Activated naive CD4-positive, alpha-beta T cell treated with anti-CD3 and anti-CD28 coated beads, Interleukin-2, amount 50 U/mL, for 72 hours (primary cell): ENCODE measurements at regions not wholly inside any gene's neighbourhood (a gene's known extent, or its start where the extent isn't known, plus 50 kb on each side); places are given as distances from the start of the nearest gene placed in this dataset.

ENCODE experiments used
- ATAC-seq, 2 donors: fragments of 150-1000 bp; cut with Tn5 transposase; 2 replicates each; pipeline ENCODE4 v1.10.0; 2021; ENCODE audit warnings: mild to moderate bottlenecking in 2 of 2, moderate library complexity in 2 of 2
- DNase-seq, 2 donors: peaks; one replicate each; pipeline ENCODE4 v3.0.0; 2021 to 2022; ENCODE audit warnings: low spot score in 2 of 2
- H3K27ac Mint-ChIP-seq, 2 donors: one replicate each; pipeline ENCODE4 v1.8.0; 2022; ENCODE audit warnings: mild to moderate bottlenecking in 2 of 2, mixed read lengths in 2 of 2
- H3K36me3 Mint-ChIP-seq, 2 donors: one replicate each; pipeline ENCODE4 v1.8.0; 2022; ENCODE audit warnings: mixed read lengths in 2 of 2
- H3K9me3 Mint-ChIP-seq, 2 donors: one replicate each; pipeline ENCODE4 v1.8.0; 2022; ENCODE audit warnings: mixed read lengths in 2 of 2

- ATAC-seq (no peak), DNase-seq (no peak)
- Mint-ChIP-seq H3K27ac (no peak overlapping the region), H3K36me3 (no peaks in the 10 kb centered on the region), H3K9me3 (peaks cover 0 to 4% of the 10 kb centered on the region in 2 donors)
Observed at GRCh38 chr12:28826766-28827165, 322.3 kb upstream of the FAR2 start.

- no peak for ATAC-seq
Observed at GRCh38 chr12:28827861-28828260, 321.2 kb upstream of the FAR2 start.

GRCh38 chr12:28828318-28828717, 320.8 kb upstream of the FAR2 start:
- Mint-ChIP-seq H3K36me3 (no peaks in the 10 kb centered on the region), H3K9me3 (peaks cover 0 to 7% of the 10 kb centered on the region in 2 donors), H3K27ac (no peak overlapping the region)
- DNase-seq (no peak), ATAC-seq (no peak)

More at GRCh38 chr12:28827861-28828260, 321.2 kb upstream of the FAR2 start:
- Mint-ChIP-seq H3K27ac (no peak overlapping the region), H3K9me3 (peaks cover 0 to 4% of the 10 kb centered on the region in 2 donors), H3K36me3 (no peaks in the 10 kb centered on the region)
- DNase-seq: no peak

- H3K36me3 Mint-ChIP-seq: no peaks in the 10 kb centered on the region
- ATAC-seq: no peak
- H3K27ac Mint-ChIP-seq: no peak overlapping the region
Observed at GRCh38 chr12:28830491-28830890, 318.6 kb upstream of the FAR2 start.

GRCh38 chr12:28844718-28845117, 304.4 kb upstream of the FAR2 start:
- no peak for ATAC-seq
- no peaks in the 10 kb centered on the region for H3K36me3 Mint-ChIP-seq
- no peak overlapping the region for H3K27ac Mint-ChIP-seq
- peaks cover 4% of the 10 kb centered on the region in 2 donors for H3K9me3 Mint-ChIP-seq
- DNase-seq: no peak

More at GRCh38 chr12:28830491-28830890, 318.6 kb upstream of the FAR2 start:
- DNase-seq: no peak
- H3K9me3 Mint-ChIP-seq: peaks cover 4 to 14% of the 10 kb centered on the region in 2 donors

GRCh38 chr12:28851781-28852180, 297.3 kb upstream of the FAR2 start:
- ATAC-seq: no peak

GRCh38 chr12:28855761-28856310, 293.2 kb upstream of the FAR2 start:
- ATAC-seq: no peak
- H3K9me3 Mint-ChIP-seq: peaks cover 0 to 5% of the 10 kb centered on the region in 2 donors

More at GRCh38 chr12:28851781-28852180, 297.3 kb upstream of the FAR2 start:
- Mint-ChIP-seq H3K27ac (no peak overlapping the region), H3K36me3 (no peaks in the 10 kb centered on the region), H3K9me3 (peaks cover 0 to 5% of the 10 kb centered on the region in 2 donors)
- no peak for DNase-seq

GRCh38 chr12:28857369-28857768, 291.7 kb upstream of the FAR2 start:
- no peak for DNase-seq
- Mint-ChIP-seq H3K27ac (no peak overlapping the region), H3K9me3 (peaks cover 0 to 5% of the 10 kb centered on the region in 2 donors), H3K36me3 (no peaks in the 10 kb centered on the region)
- ATAC-seq: no peak

More at GRCh38 chr12:28855761-28856310, 293.2 kb upstream of the FAR2 start:
- no peak overlapping the region for H3K27ac Mint-ChIP-seq
- H3K36me3 Mint-ChIP-seq: no peaks in the 10 kb centered on the region
- DNase-seq: no peak

GRCh38 chr12:28859551-28859950, 289.5 kb upstream of the FAR2 start:
- H3K9me3 Mint-ChIP-seq: peaks cover 0 to 6% of the 10 kb centered on the region in 2 donors
- DNase-seq (no peak), ATAC-seq (no peak)
- peaks cover 0 to 5% of the 10 kb centered on the region in 2 donors for H3K36me3 Mint-ChIP-seq
- no peak overlapping the region for H3K27ac Mint-ChIP-seq

- ATAC-seq: no peak
- peaks cover 0 to 6% of the 10 kb centered on the region in 2 donors for H3K9me3 Mint-ChIP-seq
- no peak for DNase-seq
- peaks cover 0 to 5% of the 10 kb centered on the region in 2 donors for H3K36me3 Mint-ChIP-seq
- H3K27ac Mint-ChIP-seq: no peak overlapping the region
Observed at GRCh38 chr12:28865776-28866175, 283.3 kb upstream of the FAR2 start.

- DNase-seq (no peak), ATAC-seq (no peak)
- peaks cover 0 to 5% of the 10 kb centered on the region in 2 donors for H3K36me3 Mint-ChIP-seq
- no peak overlapping the region for H3K27ac Mint-ChIP-seq
- peaks cover 0 to 6% of the 10 kb centered on the region in 2 donors for H3K9me3 Mint-ChIP-seq
Observed at GRCh38 chr12:28866296-28866695, 282.8 kb upstream of the FAR2 start.

GRCh38 chr12:28866715-28867503, 282.2 kb upstream of the FAR2 start:
- no peak for DNase-seq
- Mint-ChIP-seq H3K27ac (no peak overlapping the region), H3K36me3 (peaks cover 0 to 5% of the 10 kb centered on the region in 2 donors), H3K9me3 (peaks cover 0 to 6% of the 10 kb centered on the region in 2 donors)
- no peak for ATAC-seq

- peaks cover 0 to 6% of the 10 kb centered on the region in 2 donors for H3K9me3 Mint-ChIP-seq
- no peak overlapping the region for H3K27ac Mint-ChIP-seq
- DNase-seq: no peak
- ATAC-seq: no peak
- H3K36me3 Mint-ChIP-seq: peaks cover 0 to 5% of the 10 kb centered on the region in 2 donors
Observed at GRCh38 chr12:28868414-28868813, 280.7 kb upstream of the FAR2 start.

GRCh38 chr12:28869197-28869596, 279.9 kb upstream of the FAR2 start:
- H3K27ac Mint-ChIP-seq: no peak overlapping the region
- ATAC-seq (no peak), DNase-seq (no peak)
- H3K36me3 Mint-ChIP-seq: peaks cover 0 to 3% of the 10 kb centered on the region in 2 donors
- H3K9me3 Mint-ChIP-seq: peaks cover 0 to 2% of the 10 kb centered on the region in 2 donors

GRCh38 chr12:28870839-28871440, 278.1 kb upstream of the FAR2 start:
- no peak for ATAC-seq

GRCh38 chr12:28872654-28873268, 276.3 kb upstream of the FAR2 start:
- DNase-seq: peak in 1 of 2 donors; percentile 19
- H3K36me3 Mint-ChIP-seq: no peaks in the 10 kb centered on the region
- no peak for ATAC-seq
- H3K27ac Mint-ChIP-seq: no peak overlapping the region
- H3K9me3 Mint-ChIP-seq: no peaks in the 10 kb centered on the region

More at GRCh38 chr12:28870839-28871440, 278.1 kb upstream of the FAR2 start:
- no peak for DNase-seq
- Mint-ChIP-seq H3K9me3 (no peaks in the 10 kb centered on the region), H3K27ac (no peak overlapping the region), H3K36me3 (no peaks in the 10 kb centered on the region)

GRCh38 chr12:28874758-28875157, 274.3 kb upstream of the FAR2 start:
- ATAC-seq (no peak), DNase-seq (no peak)
- Mint-ChIP-seq H3K9me3 (no peaks in the 10 kb centered on the region), H3K36me3 (no peaks in the 10 kb centered on the region), H3K27ac (no peak overlapping the region)
